ENCODE measurements at regions not wholly inside any gene's neighbourhood (a gene's known extent, or its start where the extent isn't known, plus 50 kb on each side); places are given as distances from the start of the nearest gene placed in this dataset.

DNA sequence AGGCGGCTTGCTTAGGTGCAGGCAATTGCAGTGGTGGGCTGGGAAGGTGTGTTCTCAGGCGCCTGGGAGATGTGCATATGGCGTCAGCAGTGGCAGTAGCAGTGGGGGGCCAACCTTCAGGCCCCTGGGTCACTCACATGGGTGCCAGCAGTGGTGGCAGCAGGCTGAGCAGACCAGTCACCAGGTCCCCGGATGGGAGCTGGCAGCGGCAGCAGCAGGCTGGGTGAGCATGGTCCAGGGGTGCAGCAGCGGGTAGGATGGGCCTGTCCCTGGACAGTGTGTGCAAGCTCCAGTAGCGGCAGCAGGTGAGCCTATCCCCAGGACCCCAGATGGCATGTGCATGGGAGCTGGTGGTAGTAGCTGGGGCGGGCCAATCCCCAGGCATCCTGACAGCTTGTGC is 108.5 kb upstream of the TMEM260 start:
- TF ChIP-seq, protein P1, sequence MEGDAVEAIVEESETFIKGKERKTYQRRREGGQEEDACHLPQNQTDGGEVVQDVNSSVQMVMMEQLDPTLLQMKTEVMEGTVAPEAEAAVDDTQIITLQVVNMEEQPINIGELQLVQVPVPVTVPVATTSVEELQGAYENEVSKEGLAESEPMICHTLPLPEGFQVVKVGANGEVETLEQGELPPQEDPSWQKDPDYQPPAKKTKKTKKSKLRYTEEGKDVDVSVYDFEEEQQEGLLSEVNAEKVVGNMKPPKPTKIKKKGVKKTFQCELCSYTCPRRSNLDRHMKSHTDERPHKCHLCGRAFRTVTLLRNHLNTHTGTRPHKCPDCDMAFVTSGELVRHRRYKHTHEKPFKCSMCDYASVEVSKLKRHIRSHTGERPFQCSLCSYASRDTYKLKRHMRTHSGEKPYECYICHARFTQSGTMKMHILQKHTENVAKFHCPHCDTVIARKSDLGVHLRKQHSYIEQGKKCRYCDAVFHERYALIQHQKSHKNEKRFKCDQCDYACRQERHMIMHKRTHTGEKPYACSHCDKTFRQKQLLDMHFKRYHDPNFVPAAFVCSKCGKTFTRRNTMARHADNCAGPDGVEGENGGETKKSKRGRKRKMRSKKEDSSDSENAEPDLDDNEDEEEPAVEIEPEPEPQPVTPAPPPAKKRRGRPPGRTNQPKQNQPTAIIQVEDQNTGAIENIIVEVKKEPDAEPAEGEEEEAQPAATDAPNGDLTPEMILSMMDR (IDR thresholded peaks at IDR 0.05): no peak
- no peak for TF ChIP-seq POLR2A (IDR thresholded peaks at IDR 0.05; ENCODE audit: low read depth)

Data from esophagus muscularis mucosa (tissue), 3 donors.